ENCODE measurements at regions not wholly inside any gene's neighbourhood (a gene's known extent, or its start where the extent isn't known, plus 50 kb on each side); places are given as distances from the start of the nearest gene placed in this dataset.

- TF ChIP-seq CTCF (conservative IDR thresholded peaks at IDR 0.05; ENCODE audit: low read depth, low read length) (no peak), EZH2 (IDR thresholded peaks at IDR 0.05; ENCODE audit: borderline replicate concordance, low read depth, low read length, poor library complexity, severe bottlenecking) (no peak)
These were observed 139.6 kb upstream of the SGO1 start for GRCh38 chr3:20325563-20325962.

All from A673 (cell line).